H7 (cell line): ENCODE measurements at regions not wholly inside any gene's neighbourhood (a gene's known extent, or its start where the extent isn't known, plus 50 kb on each side); places are given as distances from the start of the nearest gene placed in this dataset.

Experiments used
- DNase-seq: peaks from one replicate; pipeline ENCODE4 v3.0.0; 2012
- H3K27me3 ChIP-seq: 2 replicates; pipeline ENCODE4 v1.6.0; 2011; ENCODE audit warnings: mild to moderate bottlenecking, low read length; ENCODE audit not compliant: control insufficient read depth, insufficient read depth
- H3K36me3 ChIP-seq: replicated peaks from 2 replicates; pipeline ENCODE4 v1.5.1; 2011; ENCODE audit warnings: low read length; ENCODE audit not compliant: control insufficient read depth, insufficient read depth
- H3K4me3 ChIP-seq: 2 replicates; pipeline ENCODE4 v1.5.1; 2011; ENCODE audit warnings: low read depth, mild to moderate bottlenecking, control low read depth, low read length, moderate library complexity; ENCODE audit not compliant: insufficient read depth

- DNase-seq, result no peak
Observed at GRCh38 chr3:94512876-94513275, 450.0 kb downstream of the NSUN3 start.

GRCh38 chr3:94513600-94513999, 450.7 kb downstream of the NSUN3 start:
- Histone ChIP-seq H3K36me3 (no peaks in the 10 kb centered on the region), H3K27me3 (no peaks in the 10 kb centered on the region), H3K4me3 (no peak overlapping the region)
- DNase-seq, result no peak

More at GRCh38 chr3:94512876-94513275, 450.0 kb downstream of the NSUN3 start:
- Histone ChIP-seq H3K4me3 (no peak overlapping the region), H3K36me3 (no peaks in the 10 kb centered on the region), H3K27me3 (no peaks in the 10 kb centered on the region)

- no peak for DNase-seq
- no peaks in the 10 kb centered on the region for H3K36me3 ChIP-seq
- no peaks in the 10 kb centered on the region for H3K27me3 ChIP-seq
- H3K4me3 ChIP-seq, result no peak overlapping the region
Observed at GRCh38 chr3:94515983-94516382, 453.1 kb downstream of the NSUN3 start.

GRCh38 chr3:94520364-94520763, 457.5 kb downstream of the NSUN3 start:
- Histone ChIP-seq H3K4me3 (no peak overlapping the region), H3K36me3 (no peaks in the 10 kb centered on the region), H3K27me3 (no peaks in the 10 kb centered on the region)
- no peak for DNase-seq

GRCh38 chr3:94522488-94522887, 459.6 kb downstream of the NSUN3 start:
- DNase-seq, result peak; percentile 15
- no peak overlapping the region for H3K4me3 ChIP-seq
- no peaks in the 10 kb centered on the region for H3K27me3 ChIP-seq
- no peaks in the 10 kb centered on the region for H3K36me3 ChIP-seq

GRCh38 chr3:94524102-94524919, 461.4 kb downstream of the NSUN3 start:
- Histone ChIP-seq H3K4me3 (no peak overlapping the region), H3K36me3 (no peaks in the 10 kb centered on the region), H3K27me3 (no peaks in the 10 kb centered on the region)
- no peak for DNase-seq

GRCh38 chr3:94525043-94525442, 462.2 kb downstream of the NSUN3 start:
- DNase-seq, result no peak

GRCh38 chr3:94529816-94530215, 467.0 kb downstream of the NSUN3 start:
- H3K4me3 ChIP-seq, result no peak overlapping the region
- H3K27me3 ChIP-seq, result no peaks in the 10 kb centered on the region
- no peaks in the 10 kb centered on the region for H3K36me3 ChIP-seq
- DNase-seq, result no peak

More at GRCh38 chr3:94525043-94525442, 462.2 kb downstream of the NSUN3 start:
- Histone ChIP-seq H3K4me3 (no peak overlapping the region), H3K36me3 (no peaks in the 10 kb centered on the region), H3K27me3 (no peaks in the 10 kb centered on the region)

- no peaks in the 10 kb centered on the region for H3K36me3 ChIP-seq
- H3K27me3 ChIP-seq, result no peaks in the 10 kb centered on the region
- no peak overlapping the region for H3K4me3 ChIP-seq
- no peak for DNase-seq
Observed at GRCh38 chr3:94532951-94533350, 470.1 kb downstream of the NSUN3 start.

- no peak for DNase-seq
- Histone ChIP-seq H3K4me3 (no peak overlapping the region), H3K36me3 (no peaks in the 10 kb centered on the region), H3K27me3 (no peaks in the 10 kb centered on the region)
Observed at GRCh38 chr3:94539937-94540336, 477.1 kb downstream of the NSUN3 start.

- Histone ChIP-seq H3K36me3 (no peaks in the 10 kb centered on the region), H3K27me3 (no peaks in the 10 kb centered on the region)
- no peak for DNase-seq
Observed at GRCh38 chr3:94543161-94543560, 480.3 kb downstream of the NSUN3 start.

GRCh38 chr3:94544131-94544789, 481.4 kb downstream of the NSUN3 start:
- H3K27me3 ChIP-seq, result no peaks in the 10 kb centered on the region
- H3K36me3 ChIP-seq, result no peaks in the 10 kb centered on the region
- DNase-seq, result no peak
- no peak overlapping the region for H3K4me3 ChIP-seq

More at GRCh38 chr3:94543161-94543560, 480.3 kb downstream of the NSUN3 start:
- H3K4me3 ChIP-seq, result no peak overlapping the region

GRCh38 chr3:94548581-94549316, 485.9 kb downstream of the NSUN3 start:
- Histone ChIP-seq H3K4me3 (no peak overlapping the region), H3K36me3 (no peaks in the 10 kb centered on the region)
- peak; percentile 22 for DNase-seq

GRCh38 chr3:94561094-94561493, 498.2 kb downstream of the NSUN3 start:
- DNase-seq, result no peak
- Histone ChIP-seq H3K4me3 (no peak overlapping the region), H3K36me3 (no peaks in the 10 kb centered on the region), H3K27me3 (no peaks in the 10 kb centered on the region)

More at GRCh38 chr3:94548581-94549316, 485.9 kb downstream of the NSUN3 start:
- H3K27me3 ChIP-seq, result no peaks in the 10 kb centered on the region

- H3K36me3 ChIP-seq, result no peaks in the 10 kb centered on the region
- H3K4me3 ChIP-seq, result no peak overlapping the region
- H3K27me3 ChIP-seq, result no peaks in the 10 kb centered on the region
- no peak for DNase-seq
Observed at GRCh38 chr3:94564247-94564646, 501.4 kb downstream of the NSUN3 start.
